Peyer's patch (tissue), 4 donors: ENCODE measurements at regions not wholly inside any gene's neighbourhood (a gene's known extent, or its start where the extent isn't known, plus 50 kb on each side); places are given as distances from the start of the nearest gene placed in this dataset.

Experiments
- POLR2A ChIP-seq, 2 donors: fragments of 450-650 bp; IDR thresholded peaks; one replicate each; pipeline ENCODE4 v1.5.1; 2017; ENCODE audit warnings: antibody characterized with exemption in 2 of 2, mild to moderate bottlenecking in 2 of 2, moderate library complexity in 2 of 2
- TF ChIP-seq, protein P1 (sequence below), 6 experiments: fragments of 450-650 bp in 4 of 6; fragments of 200-600 bp in 2 of 6; sonication (generic) in 1 of 6; IDR thresholded peaks; one replicate each; pipeline ENCODE4 v1.5.1; 2017 to 2019; ENCODE audit warnings: antibody characterized with exemption in 6 of 6, mild to moderate bottlenecking in 3 of 6, moderate library complexity in 1 of 6

GRCh38 chr5:143511736-143512135 lies 108.2 kb upstream of the NR3C1 start:
- TF ChIP-seq, protein P1, sequence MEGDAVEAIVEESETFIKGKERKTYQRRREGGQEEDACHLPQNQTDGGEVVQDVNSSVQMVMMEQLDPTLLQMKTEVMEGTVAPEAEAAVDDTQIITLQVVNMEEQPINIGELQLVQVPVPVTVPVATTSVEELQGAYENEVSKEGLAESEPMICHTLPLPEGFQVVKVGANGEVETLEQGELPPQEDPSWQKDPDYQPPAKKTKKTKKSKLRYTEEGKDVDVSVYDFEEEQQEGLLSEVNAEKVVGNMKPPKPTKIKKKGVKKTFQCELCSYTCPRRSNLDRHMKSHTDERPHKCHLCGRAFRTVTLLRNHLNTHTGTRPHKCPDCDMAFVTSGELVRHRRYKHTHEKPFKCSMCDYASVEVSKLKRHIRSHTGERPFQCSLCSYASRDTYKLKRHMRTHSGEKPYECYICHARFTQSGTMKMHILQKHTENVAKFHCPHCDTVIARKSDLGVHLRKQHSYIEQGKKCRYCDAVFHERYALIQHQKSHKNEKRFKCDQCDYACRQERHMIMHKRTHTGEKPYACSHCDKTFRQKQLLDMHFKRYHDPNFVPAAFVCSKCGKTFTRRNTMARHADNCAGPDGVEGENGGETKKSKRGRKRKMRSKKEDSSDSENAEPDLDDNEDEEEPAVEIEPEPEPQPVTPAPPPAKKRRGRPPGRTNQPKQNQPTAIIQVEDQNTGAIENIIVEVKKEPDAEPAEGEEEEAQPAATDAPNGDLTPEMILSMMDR (IDR thresholded peaks at IDR 0.05), result no peak
- TF ChIP-seq POLR2A (IDR thresholded peaks at IDR 0.05), result no peak
